ENCODE measurements at regions not wholly inside any gene's neighbourhood (a gene's known extent, or its start where the extent isn't known, plus 50 kb on each side); places are given as distances from the start of the nearest gene placed in this dataset.

- TF ChIP-seq CTCF (IDR thresholded peaks at IDR 0.05) (no peak), POLR2A (IDR thresholded peaks at IDR 0.05) (no peak), POLR2AphosphoS5 (IDR thresholded peaks at IDR 0.05; ENCODE audit: insufficient read depth in 1 of 2, low read depth in 1 of 2) (no peak)
Observed at GRCh38 chr2:62423883-62424458, 82.0 kb downstream of the TMEM17 start.
